Fibroblast of skin of left quadriceps (primary cell): ENCODE measurements at regions not wholly inside any gene's neighbourhood (a gene's known extent, or its start where the extent isn't known, plus 50 kb on each side); places are given as distances from the start of the nearest gene placed in this dataset.
A peak's percentile ranks its signal among the peaks of the same experiment; 100 is the strongest.
"Not testable (repeated sequence)": the region's sequence is repeated elsewhere in the genome, so short reads cannot be mapped to it uniquely, and the experiment has no call there.

Experiments
- DNase-seq, 2 experiments: peaks; one replicate each; pipeline ENCODE4 v3.0.0-alpha.2; 2013; ENCODE audit warnings: low read depth in 2 of 2

GRCh38 chr21:35982717-35983116, 77.6 kb downstream of the SETD4 start:
- no peak for DNase-seq

- DNase-seq, result no peak
Observed at GRCh38 chr21:35981514-35982070, 78.7 kb downstream of the SETD4 start.

- no peak for DNase-seq
Observed at GRCh38 chr21:35980821-35981220, 79.5 kb downstream of the SETD4 start.

- not testable (repeated sequence) for DNase-seq
Observed at GRCh38 chr21:35977860-35978259, 82.5 kb downstream of the SETD4 start.

GRCh38 chr21:35976929-35977328, 83.4 kb downstream of the SETD4 start:
- no peak for DNase-seq

DNA sequence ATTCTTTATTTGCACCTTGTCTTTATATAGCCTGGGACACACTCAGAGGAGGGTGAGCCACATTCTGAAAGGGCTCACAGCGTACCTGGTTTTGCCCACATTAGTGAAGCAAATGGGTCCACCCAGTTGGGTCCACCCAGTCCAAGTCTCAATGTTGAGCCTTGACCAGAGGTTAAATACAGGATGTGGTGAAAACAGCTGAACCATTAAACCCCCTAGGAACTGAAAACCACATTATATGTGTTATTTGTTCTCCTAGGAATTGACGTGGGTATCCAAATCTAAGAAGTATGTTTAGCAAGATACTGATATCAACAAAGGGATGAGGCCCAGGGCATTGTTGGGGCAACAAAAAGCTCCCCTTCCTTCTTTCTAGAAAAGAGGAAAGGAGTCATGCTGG, 83.8 kb downstream of the SETD4 start:
- DNase-seq, result no peak

DNA sequence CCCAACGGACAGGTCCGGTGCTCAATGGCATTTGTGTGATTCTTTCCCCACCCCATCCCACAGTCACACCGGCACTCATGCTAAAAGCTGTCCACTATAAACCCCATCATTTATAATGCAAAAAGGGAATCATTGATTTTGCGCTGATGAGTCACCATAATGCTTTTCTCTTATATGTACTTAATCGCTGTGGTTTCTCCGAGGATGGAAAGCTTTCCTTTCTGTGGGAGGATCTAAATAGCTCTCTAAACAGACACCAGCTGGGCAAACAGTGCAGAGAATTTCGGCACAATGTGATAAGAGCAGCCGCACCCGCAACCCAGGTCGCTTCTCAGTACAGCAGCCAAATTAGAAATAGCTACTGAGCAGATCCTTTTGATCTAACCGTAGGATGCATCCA, 85.6 kb downstream of the SETD4 start:
- DNase-seq, result no peak

DNA sequence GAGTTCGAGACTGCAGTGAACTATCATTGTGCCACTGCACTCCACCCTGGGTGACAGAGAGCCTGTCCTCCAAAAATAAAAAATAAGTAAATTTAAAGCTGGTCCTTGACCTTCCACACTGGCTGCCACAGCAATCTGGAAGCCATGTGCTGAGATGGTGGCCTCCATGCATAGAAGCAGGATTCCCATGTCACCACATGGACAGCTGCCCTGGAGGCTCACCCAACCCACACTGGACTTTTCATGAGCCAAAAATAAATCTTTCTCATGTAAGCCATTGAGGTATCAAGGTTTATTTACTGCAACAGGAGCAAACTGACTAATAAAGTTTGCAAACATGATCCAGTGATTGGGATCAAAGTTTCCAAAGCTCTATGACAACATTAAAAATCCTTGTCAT, 88.5 kb downstream of the SETD4 start:
- no peak for DNase-seq

GRCh38 chr21:35969281-35969680, 91.0 kb downstream of the SETD4 start:
- DNase-seq, result no peak

DNA sequence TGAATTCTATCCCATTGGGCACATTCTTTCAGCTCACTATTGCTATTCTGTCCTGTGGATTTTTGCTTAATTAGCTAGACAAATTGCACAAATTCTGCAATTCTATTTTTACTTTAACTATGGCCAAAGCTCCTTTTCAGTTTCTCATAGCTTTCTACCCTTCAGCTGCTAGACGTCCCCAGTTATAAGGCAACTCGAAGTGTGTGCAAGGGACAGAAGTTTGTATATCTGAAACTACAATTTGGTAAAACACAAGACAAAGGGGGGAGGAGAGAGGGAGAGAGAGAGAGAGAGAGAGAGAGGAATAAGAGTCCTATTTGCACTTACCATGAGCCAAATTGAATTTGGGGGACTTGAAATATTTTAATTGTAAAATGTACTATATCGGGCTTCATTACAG, 91.8 kb downstream of the SETD4 start:
- no peak for DNase-seq

DNA sequence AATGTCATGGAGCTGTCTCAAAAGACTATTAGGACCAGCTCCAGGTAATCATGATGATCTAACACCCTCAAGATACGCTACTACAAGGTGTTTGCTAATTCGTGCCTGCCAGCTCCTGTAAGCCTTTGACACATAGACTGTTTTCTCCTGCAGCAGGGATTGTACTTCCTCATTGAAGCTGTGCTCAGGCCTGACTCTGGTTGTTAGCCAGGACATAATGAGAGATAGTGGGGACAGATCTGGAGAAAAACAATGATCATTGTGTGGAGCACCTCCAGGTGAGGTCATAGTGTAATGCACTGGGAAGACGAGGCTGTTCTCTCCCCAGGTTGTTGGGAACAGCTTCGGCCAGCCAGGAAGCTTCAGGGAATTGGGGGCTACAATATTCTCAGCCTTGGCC, 94.6 kb downstream of the SETD4 start:
- no peak for DNase-seq

DNA sequence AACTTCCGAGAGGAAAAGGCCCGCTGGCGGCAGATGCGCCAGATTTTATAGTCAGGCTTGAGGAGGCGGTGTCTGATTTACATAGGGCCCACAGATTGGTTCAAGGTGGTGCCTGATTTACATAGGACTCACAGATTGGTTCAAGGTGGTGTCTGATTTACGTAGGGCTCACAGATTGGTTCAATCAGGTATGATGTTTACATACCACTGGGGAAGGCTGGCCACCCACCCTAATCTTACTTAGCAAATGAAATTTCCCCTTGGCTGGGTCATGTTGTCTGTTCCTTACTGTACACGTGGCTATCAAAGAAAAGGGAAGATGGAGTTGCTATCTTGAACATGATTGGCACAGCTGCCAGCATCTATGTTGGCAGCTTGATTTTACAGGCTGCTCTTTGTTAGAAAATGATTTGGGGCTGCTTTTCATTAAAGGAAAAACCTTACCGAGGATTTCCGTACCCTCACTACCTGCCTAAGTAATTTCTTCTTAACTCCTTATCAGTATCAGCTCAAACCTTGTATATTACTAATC, 96.3 kb downstream of the SETD4 start:
- peak; percentile 9 to 12 for DNase-seq

DNA sequence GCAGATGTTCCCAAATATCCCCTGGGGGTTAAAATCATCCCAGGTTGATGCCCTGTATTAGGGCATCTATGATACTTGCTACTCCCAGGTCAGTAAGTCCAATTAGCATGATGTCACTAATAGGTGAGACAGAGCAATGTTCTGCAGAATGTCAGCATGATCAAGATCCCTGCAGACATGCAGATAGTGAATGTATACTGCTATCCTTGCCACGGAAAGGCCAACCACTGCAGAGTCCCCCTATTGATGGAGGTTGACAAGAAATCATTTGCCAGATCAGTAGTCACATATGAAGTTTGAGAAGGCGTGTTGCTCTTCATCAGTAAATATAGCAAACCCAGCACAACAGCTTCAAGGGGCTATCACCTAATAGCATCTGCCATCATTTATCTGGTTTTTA, 97.4 kb downstream of the SETD4 start:
- no peak for DNase-seq

DNA sequence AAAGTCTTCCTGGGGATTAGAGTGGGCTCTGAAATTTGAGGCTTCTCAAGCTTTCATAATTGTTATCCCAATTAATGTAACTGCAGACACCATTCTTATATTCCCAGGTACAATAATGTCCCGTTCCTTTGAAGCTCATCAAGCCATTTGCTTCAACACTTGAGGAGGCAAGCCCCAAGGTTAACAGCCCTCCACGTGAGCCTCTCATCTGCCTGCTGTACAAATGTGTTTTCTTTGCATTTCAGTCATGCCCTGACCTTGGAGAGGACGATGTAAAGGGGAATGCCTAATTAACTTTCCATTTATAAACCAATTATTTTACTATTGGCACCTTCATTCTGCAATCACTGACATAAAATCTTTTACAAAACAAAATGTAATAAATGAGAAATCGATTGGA, 106.3 kb downstream of the SETD4 start:
- DNase-seq, result no peak

- DNase-seq, result no peak
Observed at GRCh38 chr21:35953597-35953996, 106.7 kb downstream of the SETD4 start.

- no peak for DNase-seq
Observed at GRCh38 chr21:35952651-35953340, 107.5 kb downstream of the SETD4 start.

DNA sequence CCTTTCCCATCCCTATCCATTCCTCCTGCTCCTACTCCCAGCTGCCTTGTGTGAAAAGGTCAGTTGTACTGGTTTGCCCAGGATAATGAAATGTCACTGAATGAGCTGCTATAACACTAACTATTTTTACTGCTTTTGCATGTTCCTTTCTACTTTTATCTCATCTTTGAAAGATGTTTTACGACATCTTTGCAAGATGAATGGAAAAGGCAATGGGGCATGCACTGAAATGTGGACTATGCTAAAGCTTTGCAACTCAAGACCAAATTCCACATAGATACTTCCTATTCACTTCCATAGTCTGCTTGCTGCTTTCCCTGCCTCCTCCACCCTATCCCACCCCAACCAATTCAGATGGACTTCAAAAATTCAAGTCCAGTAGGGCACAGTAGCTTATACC, 111.3 kb downstream of the SETD4 start:
- DNase-seq, result no peak

DNA sequence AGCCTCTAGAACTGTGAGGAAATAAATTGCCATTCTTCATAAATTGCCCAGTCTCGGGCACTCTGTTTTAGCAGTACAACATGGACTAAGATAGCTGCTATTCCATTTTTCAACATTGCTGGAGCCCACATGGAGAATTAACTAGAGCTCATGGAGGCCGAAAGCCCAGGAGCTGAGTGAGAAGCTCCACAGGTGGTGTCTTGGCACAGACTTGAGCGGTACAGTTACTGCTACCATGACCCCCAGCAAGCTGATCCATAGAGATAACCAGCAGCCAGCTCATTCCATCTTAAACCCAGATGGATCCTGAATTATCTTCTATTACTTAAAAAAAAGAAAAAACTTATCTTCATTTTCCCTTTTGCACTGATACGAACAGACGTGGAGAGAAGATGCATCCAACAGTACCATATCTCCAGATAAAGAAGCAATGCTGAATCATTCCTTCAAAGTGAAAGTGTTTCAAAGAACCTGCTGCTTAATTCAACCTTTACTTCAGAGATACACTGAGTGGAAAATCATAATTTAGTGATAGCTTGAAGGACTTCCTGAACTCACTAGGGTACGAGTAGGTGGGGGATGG, 115.1 kb downstream of the SETD4 start:
- no peak for DNase-seq

DNA sequence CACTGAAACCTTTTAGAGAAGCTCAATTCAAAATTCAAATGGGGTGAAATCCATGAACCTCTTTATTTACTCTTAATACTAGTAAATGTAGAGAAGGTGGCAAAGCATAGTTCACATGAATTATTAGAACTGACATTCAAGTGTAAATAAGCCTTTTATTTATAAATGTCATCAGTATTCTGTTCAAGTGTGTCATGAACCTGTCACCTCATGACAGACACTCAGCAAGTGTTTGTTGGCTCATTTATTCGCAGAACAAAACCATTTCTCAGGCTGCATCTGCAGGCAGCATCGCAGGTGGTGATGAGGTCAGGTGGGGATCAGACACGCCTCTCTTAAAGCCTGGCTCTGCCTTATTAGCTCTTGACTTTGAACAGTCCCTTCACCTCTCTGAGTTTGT, 116.6 kb downstream of the SETD4 start:
- DNase-seq, result no peak

DNA sequence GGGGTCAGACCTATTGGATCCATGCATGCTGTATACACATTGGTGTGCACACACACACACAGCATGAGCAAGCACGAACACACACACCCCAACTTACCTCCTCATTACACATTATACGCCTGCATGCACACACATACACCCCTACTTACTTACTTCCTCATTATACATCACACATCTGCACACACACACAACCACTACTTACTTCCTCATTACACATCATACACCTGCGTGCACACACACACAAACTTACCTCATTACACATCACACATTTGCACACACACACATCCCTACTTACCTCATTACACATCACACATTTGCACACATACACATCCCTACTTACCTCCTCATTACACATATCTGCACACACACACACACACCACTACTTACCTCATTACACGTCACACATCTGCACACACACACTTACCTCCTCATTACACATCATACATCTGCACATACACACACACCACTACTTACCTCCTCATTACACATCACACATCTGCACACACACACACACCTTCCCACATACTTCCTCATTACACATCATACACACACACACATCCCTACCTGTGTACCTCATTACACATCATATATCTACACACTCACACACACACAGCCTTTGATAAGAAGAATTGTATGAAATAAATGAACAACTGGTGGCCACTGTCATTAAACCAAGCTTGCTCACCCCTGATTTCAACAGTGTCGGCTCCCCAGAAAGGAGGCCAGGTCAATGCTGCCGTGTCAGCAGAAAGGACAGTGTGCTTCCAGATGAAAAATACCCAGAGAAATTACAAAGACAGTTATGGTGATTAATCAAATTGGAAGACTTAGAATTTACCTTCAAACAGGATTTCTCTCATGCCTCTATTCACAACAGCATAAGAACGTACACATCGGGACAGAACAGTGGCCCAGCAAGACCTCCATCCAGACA, 117.8 kb downstream of the SETD4 start:
- no peak for DNase-seq

GRCh38 chr21:35940074-35940927, 120.0 kb downstream of the SETD4 start:
- DNase-seq, result peak; percentile 57 to 61
